ENCODE measurements at regions not wholly inside any gene's neighbourhood (a gene's known extent, or its start where the extent isn't known, plus 50 kb on each side); places are given as distances from the start of the nearest gene placed in this dataset.

- TF ChIP-seq, protein P1, sequence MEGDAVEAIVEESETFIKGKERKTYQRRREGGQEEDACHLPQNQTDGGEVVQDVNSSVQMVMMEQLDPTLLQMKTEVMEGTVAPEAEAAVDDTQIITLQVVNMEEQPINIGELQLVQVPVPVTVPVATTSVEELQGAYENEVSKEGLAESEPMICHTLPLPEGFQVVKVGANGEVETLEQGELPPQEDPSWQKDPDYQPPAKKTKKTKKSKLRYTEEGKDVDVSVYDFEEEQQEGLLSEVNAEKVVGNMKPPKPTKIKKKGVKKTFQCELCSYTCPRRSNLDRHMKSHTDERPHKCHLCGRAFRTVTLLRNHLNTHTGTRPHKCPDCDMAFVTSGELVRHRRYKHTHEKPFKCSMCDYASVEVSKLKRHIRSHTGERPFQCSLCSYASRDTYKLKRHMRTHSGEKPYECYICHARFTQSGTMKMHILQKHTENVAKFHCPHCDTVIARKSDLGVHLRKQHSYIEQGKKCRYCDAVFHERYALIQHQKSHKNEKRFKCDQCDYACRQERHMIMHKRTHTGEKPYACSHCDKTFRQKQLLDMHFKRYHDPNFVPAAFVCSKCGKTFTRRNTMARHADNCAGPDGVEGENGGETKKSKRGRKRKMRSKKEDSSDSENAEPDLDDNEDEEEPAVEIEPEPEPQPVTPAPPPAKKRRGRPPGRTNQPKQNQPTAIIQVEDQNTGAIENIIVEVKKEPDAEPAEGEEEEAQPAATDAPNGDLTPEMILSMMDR (IDR thresholded peaks at IDR 0.05; ENCODE audit: low read depth, low read length): no peak
- TF ChIP-seq, protein P2, sequence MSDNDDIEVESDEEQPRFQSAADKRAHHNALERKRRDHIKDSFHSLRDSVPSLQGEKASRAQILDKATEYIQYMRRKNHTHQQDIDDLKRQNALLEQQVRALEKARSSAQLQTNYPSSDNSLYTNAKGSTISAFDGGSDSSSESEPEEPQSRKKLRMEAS (IDR thresholded peaks at IDR 0.05; ENCODE audit: low read depth, low read length): no peak
- no peak for TF ChIP-seq MYC (IDR thresholded peaks at IDR 0.05; ENCODE audit: low read depth, low read length)
Measured at GRCh38 chr6:48447251-48447650, 336.3 kb upstream of the PTCHD4 start.

All from NB4 (cell line).